GM21529 (cell line): ENCODE measurements at regions not wholly inside any gene's neighbourhood (a gene's known extent, or its start where the extent isn't known, plus 50 kb on each side); places are given as distances from the start of the nearest gene placed in this dataset.
"Not testable (repeated sequence)": the region's sequence is repeated elsewhere in the genome, so short reads cannot be mapped to it uniquely, and the experiment has no call there.

Experiments used
- ATAC-seq: cut with Tn5 transposase; IDR thresholded peaks from one replicate; pipeline ENCODE4 v1.9.1; 2021; ENCODE audit not compliant: unreplicated experiment

GRCh38 chr1:166488327-166488726, 321.5 kb upstream of the FAM78B start:
- ATAC-seq, result no peak

DNA sequence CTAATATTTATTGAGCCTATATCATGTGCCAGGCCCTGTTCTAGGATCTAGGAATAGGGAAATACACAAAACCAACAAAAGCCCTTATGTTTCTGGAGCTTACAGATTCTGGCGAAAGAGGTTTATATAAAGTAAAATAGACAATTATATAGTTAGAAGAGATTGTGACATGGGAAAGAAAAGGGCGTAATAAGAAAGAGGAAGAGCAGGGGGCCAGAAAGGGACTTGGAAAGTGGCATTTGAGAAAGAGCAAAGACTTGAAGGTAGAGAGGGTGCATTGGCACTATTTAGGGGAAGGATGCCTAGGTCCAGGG, 322.5 kb upstream of the FAM78B start:
- ATAC-seq, result no peak

DNA sequence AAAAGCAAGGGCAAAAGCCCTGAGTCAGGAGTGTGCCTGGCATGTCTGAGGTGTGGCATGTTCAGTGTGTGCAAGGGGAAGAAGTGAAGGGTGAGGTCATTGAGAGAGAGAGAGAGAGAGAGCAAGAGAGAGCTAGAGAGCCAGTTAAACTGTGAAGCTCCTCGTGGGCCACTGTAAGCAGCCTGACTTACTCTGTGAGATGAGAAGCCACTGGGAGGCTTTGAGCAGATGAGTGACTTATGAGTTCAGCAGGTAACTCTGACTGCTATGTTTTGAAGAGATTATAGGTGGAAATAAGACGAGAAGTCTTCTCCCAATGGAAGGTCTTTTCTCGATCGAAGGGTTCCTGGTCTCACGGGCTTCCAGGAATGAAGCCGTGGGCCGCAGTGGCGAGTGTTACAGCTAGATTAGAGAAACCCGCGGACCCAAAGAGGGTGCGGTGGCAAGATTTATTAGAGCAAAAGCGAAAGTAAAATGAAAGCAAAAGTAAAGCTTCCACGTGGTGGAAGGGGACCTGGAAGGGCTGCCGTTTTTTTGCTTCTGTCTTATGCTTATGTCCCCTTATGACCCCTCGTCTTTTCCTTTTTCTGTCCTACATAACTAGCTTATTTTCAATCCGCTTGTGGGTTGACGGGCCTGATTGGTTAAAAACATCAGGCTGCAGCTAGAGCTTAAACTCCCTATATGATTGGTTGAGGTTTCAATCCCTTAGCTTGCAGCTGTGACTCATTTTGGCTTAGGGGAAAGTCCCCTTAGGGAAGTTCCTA, 323.1 kb upstream of the FAM78B start:
- ATAC-seq, result peak; percentile 81

DNA sequence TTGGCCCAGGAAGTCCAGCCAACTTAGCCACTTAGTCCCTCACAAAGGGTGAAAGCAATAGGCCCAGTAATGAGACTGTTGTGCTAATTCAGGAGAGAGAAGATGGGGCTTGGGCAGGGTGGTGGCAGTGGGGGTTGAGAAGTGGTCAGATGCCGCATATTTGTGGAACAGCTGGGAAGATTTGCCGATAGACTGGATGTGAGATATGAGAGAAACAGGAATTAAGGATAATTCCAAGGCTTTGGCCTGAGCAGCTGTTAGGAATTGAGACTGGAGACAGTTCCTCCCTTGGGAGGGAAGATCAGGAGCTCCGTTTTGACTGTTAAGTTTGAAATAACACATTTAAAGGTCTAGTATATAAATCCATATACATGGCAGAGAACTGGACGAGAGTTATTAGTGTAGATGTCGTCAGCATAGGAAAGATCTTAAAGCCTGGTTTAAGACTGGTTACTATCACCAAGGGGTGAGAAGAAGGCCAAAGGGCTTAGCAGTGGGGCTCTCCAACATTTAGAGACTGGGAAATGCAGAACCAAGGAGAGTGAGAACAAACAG, 323.7 kb upstream of the FAM78B start:
- no peak for ATAC-seq

DNA sequence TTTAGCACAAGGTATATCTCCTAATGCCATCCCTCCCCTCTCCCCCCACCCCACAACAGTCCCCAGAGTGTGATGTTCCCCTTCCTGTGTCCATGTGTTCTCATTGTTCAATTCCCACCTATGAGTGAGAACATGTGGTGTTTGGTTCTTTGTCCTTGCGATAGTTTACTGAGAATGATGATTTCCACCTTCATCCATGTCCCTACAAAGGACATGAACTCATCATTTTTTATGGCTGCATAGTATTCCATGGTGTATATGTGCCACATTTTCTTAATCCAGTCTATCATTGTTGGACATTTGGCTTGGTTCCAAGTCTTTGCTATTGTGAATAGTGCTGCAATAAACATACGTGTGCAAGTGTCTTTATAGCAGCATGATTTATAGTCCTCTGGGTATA, 327.0 kb upstream of the FAM78B start:
- not testable (repeated sequence) for ATAC-seq

- ATAC-seq, result no peak
These were observed 331.9 kb upstream of the POGK start for GRCh38 chr1:166507347-166507746.

- no peak for ATAC-seq
These were observed 327.5 kb upstream of the POGK start for GRCh38 chr1:166511761-166512160.

- ATAC-seq, result no peak
These were observed 325.2 kb upstream of the POGK start for GRCh38 chr1:166514067-166514466.

GRCh38 chr1:166527752-166528151, 311.5 kb upstream of the POGK start:
- ATAC-seq, result no peak

GRCh38 chr1:166538646-166539045, 300.6 kb upstream of the POGK start:
- no peak for ATAC-seq

DNA sequence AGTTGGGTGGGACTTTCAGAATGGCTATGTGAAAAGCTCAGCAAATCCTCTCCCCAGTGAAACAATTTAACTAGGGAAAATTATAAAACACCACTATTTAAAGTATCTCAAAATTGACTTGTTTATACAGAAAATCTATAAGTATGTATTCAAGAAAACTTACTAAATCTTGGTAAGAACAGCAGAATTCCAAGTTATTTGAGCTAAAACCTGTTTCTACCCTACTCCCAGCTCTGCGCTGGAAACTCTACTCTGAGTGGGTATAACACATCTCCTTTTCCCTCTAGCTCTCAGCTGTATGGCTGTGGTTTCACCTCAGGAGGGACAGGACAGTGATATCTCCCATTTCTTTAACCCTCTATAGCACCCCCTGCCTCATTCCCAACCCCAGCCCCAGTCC, 295.2 kb upstream of the POGK start:
- no peak for ATAC-seq

GRCh38 chr1:166544561-166544960, 294.7 kb upstream of the POGK start:
- no peak for ATAC-seq

GRCh38 chr1:166552706-166553105, 286.6 kb upstream of the POGK start:
- ATAC-seq, result no peak

- ATAC-seq, result no peak
These were observed 268.3 kb upstream of the POGK start for GRCh38 chr1:166570954-166571353.

DNA sequence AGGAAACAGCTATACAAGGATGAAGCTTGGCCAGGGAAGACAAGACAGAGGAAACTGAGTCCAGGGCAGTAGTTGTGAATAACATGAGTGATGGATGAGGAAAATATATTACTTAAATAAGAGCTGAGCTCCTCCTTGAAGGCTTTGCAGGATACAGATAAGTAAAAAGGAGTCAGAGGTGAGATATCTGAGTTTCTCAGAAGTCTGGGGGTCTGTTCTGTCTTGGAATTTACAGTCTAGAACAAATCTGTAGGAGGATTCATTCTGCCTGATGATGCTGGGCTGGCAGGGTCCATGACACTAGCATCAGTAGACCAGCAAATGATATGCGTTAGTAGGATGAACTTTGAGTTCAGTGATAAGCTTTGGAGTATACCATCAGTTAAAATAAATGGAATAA, 266.1 kb upstream of the POGK start:
- no peak for ATAC-seq

DNA sequence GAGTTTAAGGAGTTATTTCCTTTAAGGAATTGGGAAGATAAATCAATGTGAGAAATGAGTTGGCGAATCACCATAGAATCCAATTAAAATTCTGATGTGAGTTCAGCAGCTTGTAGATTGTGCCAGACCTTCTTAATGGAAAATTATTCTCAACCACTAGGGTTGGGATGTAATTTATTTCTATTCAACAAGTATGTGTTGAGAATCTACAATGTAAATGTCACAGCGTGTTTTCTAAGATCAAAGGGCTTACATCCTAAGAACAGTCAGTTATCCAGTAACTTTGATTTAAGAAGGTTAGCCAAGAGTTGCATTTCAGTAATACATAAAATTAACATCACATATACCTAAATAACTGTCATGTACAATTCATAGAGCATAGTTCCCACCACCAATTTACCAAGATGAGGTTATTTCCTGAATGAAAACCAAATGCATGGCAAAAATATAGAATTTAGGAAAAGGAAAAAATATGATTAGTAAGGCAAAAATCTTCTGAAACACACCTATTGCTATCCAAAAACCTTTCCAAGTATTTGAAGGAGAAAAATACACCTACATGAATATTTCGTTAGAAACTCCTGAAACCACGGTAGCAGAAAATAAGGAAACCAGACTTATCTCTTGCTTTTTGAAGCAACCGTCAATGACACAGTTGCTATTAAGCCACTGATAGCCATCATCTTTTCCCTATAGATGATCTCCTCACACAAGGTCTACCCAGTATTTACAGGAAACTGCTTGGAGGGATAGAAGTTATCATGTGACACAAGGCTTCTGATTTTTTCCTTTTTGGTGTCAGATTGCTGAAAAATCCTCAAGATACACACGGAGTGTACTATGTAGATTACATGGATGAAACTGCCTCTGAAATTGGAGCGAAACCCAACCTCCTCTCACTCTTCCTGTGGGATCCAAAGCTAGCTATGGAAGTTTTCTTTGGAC, 259.4 kb upstream of the POGK start:
- ATAC-seq, result no peak

- ATAC-seq, result no peak
These were observed 250.5 kb upstream of the POGK start for GRCh38 chr1:166588741-166589140.

DNA sequence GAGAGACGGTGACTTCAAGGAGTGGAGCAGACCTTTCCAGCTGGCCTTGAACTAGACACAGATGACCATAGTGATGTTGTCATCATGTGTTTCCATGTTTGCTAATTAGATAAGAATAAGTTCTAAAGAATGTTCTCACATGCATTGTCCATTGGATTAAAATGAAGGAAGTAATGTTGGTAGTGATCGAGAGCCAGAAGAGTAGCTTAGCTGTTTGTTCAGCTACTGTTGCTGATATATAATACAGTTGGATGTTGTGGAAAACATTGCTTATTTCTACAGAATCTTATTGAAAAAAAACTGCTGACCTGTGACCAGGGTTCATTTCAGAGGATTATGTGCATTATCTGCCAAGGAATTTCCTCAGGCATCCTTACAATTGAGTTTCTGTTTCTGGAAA, 249.1 kb upstream of the POGK start:
- no peak for ATAC-seq

GRCh38 chr1:166594646-166595045, 244.6 kb upstream of the POGK start:
- ATAC-seq, result no peak

DNA sequence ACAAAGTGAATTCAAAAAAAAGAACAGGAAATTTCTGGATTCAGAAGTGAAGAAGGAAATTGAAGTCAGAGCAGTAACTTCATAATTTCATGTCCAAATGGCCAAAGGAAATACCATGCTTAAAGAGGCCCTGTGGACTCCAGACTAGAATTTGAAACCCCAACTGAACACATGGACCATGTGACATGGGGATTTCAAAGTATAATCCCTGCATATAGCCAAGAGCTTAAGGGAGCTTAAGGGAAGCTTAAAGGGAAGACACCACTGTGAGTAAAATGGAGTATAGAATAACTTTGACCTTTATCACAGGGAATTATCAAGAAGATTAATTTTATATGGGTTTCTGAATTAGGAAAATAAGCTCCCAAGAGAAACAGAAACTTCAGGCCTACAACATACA, 241.8 kb upstream of the POGK start:
- ATAC-seq, result no peak

- ATAC-seq, result no peak
These were observed 238.7 kb upstream of the POGK start for GRCh38 chr1:166600574-166600973.

DNA sequence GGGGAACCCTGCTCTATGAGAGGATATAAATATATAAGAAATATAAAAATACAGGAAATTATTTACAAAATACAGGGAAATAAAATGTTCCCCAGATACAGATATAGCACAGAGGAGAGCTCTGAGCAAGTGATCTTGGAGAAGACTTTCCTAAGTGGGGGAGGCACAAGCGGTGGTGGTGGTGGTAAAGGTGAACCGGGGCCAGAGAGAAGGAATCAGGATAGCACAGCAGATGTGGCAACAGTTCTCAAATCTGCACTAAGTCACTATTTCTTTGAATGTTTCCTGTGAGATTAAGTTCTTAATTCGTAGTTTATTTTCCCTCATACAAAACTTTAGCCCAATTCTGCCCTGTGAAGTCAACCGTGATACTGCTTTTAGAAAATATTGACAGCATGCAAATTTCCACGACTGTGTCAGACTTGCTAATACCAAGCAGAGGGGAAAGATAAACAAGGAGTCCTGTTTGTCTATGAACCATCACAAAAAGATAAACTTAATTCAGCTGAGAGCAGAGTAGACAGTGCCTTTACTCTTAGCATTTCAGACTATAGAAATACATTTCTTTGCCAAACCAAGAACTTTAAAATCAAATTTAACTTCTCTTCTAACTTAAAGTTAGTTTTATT, 237.5 kb upstream of the POGK start:
- ATAC-seq, result no peak
